Activated T-cell treated with anti-CD3 and anti-CD28 coated beads for 48 hours (primary cell): ENCODE measurements at regions not wholly inside any gene's neighbourhood (a gene's known extent, or its start where the extent isn't known, plus 50 kb on each side); places are given as distances from the start of the nearest gene placed in this dataset.

Source experiments
- DNase-seq: peaks from one replicate; pipeline ENCODE4 v3.0.0-alpha.2; 2020; ENCODE audit warnings: low read depth

- no peak for DNase-seq
Observed at GRCh38 chr19:33898062-33898677, 101.5 kb downstream of the KCTD15 start.

GRCh38 chr19:33900817-33901216 lies 104.1 kb downstream of the KCTD15 start:
- DNase-seq, result no peak

GRCh38 chr19:33902395-33902794 lies 105.7 kb downstream of the KCTD15 start:
- no peak for DNase-seq

DNA sequence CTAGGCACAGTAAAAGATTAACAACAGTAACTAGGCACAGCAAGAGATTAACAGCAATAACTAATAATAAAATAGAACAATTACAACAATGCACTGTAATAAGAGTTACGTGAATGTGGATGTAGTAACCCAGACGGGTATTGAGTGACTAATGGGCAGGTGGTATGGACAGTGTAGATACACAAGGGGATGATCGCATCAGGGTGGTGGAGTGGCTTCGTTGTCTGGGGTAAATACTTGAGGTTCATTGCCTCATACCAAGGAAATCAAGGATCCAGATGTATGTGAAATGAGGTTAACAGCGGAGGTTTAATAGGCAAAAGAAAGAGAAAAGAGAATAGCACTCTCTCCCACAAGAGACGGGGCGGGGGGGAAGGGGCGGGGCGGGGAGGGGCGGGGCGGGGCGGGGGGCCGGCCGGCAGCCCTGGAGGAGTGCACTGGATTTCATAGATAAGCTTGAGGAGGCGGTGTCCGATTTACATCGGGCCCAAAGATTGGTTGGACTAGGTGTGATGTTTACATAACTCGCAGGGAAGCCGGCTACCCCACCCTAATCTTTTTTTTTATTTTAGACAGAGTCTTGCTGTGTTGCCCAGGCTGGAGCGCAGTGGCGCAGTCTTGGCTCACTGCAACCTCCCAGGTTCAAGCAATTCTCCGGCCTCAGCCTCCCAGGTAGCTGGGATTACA lies 106.3 kb downstream of the KCTD15 start:
- no peak for DNase-seq

- no peak for DNase-seq
Observed at GRCh38 chr19:33903489-33903850, 106.8 kb downstream of the KCTD15 start.

GRCh38 chr19:33904681-33905080 lies 108.0 kb downstream of the KCTD15 start:
- DNase-seq, result no peak

- no peak for DNase-seq
Observed at GRCh38 chr19:33905473-33905936, 108.8 kb downstream of the KCTD15 start.

DNA sequence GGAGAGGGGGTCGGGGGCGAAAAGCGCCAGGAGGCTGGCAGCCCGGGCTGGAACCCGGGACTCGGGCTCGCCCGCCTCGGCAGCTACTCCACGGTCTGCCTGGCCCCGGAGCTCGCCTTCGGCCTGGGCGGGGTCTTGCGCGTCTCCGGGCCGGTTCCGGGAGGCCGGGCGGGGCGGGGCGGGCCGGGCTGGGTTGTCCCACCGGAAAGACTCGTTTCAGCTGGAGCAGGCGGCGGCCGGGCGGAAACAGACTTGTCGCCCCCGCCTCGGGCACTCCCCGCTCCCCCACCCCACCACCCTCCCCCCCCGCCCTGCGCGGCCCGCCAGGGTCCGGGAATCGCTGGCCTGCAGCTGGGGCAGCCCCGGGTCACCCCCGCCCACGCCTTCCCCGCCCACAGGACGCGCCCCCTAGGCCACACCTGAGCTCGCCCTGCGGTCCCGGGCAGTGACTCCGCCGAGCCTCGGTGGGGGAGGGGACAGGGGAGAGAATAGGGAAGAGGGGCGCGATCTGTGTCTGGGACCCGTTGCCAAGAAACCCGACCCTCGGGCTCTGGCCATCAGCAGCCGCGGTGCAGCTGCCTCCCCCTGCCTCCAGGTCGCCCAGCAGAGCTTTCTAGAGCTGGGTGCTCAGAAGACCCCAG lies 109.4 kb downstream of the KCTD15 start:
- DNase-seq, result peak; percentile 6

DNA sequence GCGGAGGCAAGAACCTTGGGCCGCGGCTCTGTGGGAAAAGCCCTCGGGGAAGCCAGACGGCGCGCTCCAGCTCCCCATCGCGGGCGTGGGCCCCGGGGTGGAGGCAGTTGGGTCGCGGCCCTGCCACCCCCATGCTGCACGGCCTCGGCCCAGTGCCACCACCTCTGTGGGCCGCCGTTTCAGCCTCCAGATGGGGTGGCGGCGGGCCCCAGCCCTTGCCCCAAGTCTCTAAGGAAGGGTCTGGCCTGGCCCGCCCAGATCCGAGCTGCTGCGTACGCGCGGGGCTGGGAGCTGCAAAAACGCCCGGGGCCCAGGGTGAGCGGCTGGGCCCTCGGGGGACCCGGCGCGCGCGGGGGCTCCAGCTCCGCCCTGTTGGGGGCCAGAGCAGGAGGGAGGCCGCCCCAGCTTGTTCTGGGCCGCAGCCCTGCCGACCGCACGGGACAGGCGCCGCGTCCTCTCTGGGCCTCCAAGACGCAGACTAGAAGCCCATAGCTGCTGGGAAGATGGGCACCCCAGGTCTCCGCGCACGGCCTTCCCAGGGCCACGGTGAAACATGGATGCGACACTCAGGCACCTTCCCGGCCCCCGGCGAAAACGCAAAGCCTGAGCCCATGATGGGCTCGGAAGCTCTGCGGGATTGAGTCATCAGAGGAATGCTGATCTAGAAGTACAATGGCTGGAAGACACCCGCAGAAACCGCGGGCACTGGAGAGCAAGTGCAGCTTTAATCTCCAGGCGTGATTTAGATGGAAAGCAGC lies 110.1 kb downstream of the KCTD15 start:
- DNase-seq, result no peak

DNA sequence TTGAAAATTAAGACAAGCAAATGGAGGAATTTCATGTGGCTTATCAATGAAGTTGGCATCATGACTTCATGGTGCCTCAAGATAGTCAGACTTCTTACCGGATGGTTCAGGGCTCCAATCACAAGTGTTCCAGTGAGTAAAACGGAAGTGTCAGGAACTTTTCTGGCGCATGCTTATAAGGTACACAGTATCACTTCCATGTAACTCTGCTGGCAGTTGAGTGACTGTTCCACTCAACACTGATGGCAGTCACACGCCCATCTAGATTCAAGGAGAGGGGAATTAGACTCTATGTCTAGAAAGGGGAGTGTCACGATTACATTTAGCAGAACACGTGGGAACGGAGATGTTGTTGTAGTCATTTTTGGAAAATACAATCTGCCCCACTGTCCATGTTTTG lies 114.3 kb downstream of the KCTD15 start:
- no peak for DNase-seq

- DNase-seq, result no peak
Observed at GRCh38 chr19:33914599-33914998, 117.9 kb downstream of the KCTD15 start.

- DNase-seq, result no peak
Observed at GRCh38 chr19:33916792-33917191, 120.1 kb downstream of the KCTD15 start.

DNA sequence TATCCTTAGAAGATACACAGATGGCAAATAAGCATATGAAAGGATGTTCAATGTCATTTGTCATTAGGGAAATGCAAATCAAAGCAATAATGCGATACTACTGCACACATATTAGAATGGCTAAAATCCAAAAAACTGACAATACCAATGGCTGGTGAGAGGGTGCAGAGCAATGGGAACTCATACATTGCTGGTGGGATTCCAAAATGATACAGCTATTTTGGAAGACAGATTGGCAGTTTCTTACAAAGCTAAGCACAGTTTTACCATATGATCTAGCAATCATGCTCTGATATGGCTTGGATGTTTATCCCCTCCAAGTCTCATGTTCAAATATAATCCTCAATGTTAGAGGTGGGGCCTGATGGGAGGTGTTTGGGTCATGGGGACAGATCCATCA lies 122.6 kb downstream of the KCTD15 start:
- DNase-seq, result no peak

GRCh38 chr19:33921165-33921564 lies 124.5 kb downstream of the KCTD15 start:
- no peak for DNase-seq

GRCh38 chr19:33926306-33926705 lies 129.6 kb downstream of the KCTD15 start:
- DNase-seq, result no peak

DNA sequence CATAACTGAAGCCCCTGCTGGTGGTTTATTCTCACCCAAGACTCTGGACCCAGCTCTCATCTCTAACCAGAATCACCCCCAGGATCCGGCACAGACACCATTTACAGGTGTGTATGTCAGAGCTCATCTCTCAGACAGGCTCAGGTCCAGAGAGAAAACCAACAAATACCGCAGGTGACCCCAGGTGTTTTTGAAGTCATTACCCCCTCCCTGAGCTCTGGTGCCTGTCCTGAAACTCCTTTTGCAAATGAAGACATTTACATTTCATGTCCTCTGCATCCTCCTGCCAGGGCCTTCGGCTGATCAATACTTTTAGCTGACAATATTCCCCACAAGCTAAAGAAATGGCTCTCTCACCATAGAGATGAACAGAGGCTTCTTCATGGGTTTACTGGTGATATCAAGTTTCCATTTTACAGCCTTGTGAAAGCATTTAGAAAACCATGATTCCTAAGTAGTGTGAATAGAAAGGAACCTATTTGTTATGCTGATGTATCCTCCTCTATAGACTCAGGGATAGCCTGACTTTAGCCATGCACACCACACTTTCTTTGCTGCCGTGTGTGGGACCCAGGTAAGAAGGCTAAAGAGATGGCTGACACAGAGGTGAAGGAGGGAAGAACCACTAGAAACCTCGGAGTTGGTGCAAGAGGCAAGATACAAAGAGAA lies 131.3 kb downstream of the KCTD15 start:
- no peak for DNase-seq

GRCh38 chr19:33928458-33928950 lies 131.8 kb downstream of the KCTD15 start:
- no peak for DNase-seq

- no peak for DNase-seq
Observed at GRCh38 chr19:33933931-33934330, 137.3 kb downstream of the KCTD15 start.

GRCh38 chr19:33938821-33939220 lies 142.2 kb downstream of the KCTD15 start:
- no peak for DNase-seq

- no peak for DNase-seq
Observed at GRCh38 chr19:33941133-33941532, 144.5 kb downstream of the KCTD15 start.

GRCh38 chr19:33946535-33947264 lies 150.0 kb downstream of the KCTD15 start:
- DNase-seq, result no peak
